ENCODE measurements at regions not wholly inside any gene's neighbourhood (a gene's known extent, or its start where the extent isn't known, plus 50 kb on each side); places are given as distances from the start of the nearest gene placed in this dataset.

- peak; percentile 27 for ATAC-seq (ENCODE audit: insufficient read depth, low FRiP score)
- WGBS, 2 donors = 39 to 41% methylated on average over 9 of the region's 9 CpGs
Observed at GRCh38 chr5:54785729-54786591, 199.4 kb downstream of the ESM1 start.

GRCh38 chr5:54778783-54779182, 206.6 kb downstream of the ESM1 start:
- TF ChIP-seq CTCF (IDR thresholded peaks at IDR 0.05; ENCODE audit: control extremely low read depth, extremely low read depth) = no peak
- H3K36me3 ChIP-seq (ENCODE audit: control insufficient read depth in 4 of 4, insufficient read depth in 4 of 4, low read length in 4 of 4) = no peaks in the 10 kb centered on the region
- H3K27me3 ChIP-seq (ENCODE audit: control insufficient read depth in 3 of 3, insufficient read depth in 3 of 3, low read length in 2 of 3) = no peaks in the 10 kb centered on the region
- ATAC-seq (ENCODE audit: insufficient read depth, low FRiP score) (no peak), DNase-seq (no peak)
- H3K9ac ChIP-seq (ENCODE audit: insufficient read depth in 1 of 2, low read length in 2 of 2) = no peak overlapping the region
- peaks cover 0 to 3% (median 0%) of the 10 kb centered on the region in 5 donors for H3K4me1 ChIP-seq (ENCODE audit: control insufficient read depth in 5 of 5, insufficient read depth in 5 of 5, low read length in 5 of 5)
- WGBS, 2 donors = 94 to 96% methylated on average over 2 of the region's 2 CpGs
- no peak overlapping the region for H3K4me3 ChIP-seq
- no peaks in the 10 kb centered on the region for H3K9me3 ChIP-seq (ENCODE audit: control insufficient read depth in 4 of 4, insufficient read depth in 3 of 4, low read length in 3 of 4)
- H3K27ac ChIP-seq (ENCODE audit: low read depth in 1 of 2, low read length in 1 of 2) = no peak overlapping the region

More at GRCh38 chr5:54785729-54786591, 199.4 kb downstream of the ESM1 start:
- TF ChIP-seq CTCF (IDR thresholded peaks at IDR 0.05; ENCODE audit: control extremely low read depth, extremely low read depth) = no peak
- H3K36me3 ChIP-seq (ENCODE audit: control insufficient read depth in 4 of 4, insufficient read depth in 4 of 4, low read length in 4 of 4) = no peaks in the 10 kb centered on the region
- H3K9ac ChIP-seq (ENCODE audit: insufficient read depth in 1 of 2, low read length in 2 of 2) = no peak overlapping the region
- H3K4me1 ChIP-seq (ENCODE audit: control insufficient read depth in 5 of 5, insufficient read depth in 5 of 5, low read length in 5 of 5) = peaks cover 0 to 11% (median 0%) of the 10 kb centered on the region in 5 donors
- no peaks in the 10 kb centered on the region for H3K27me3 ChIP-seq (ENCODE audit: control insufficient read depth in 3 of 3, insufficient read depth in 3 of 3, low read length in 2 of 3)
- peak overlapping the region in 1 of 2 donors; percentile 15 for H3K27ac ChIP-seq (ENCODE audit: low read depth in 1 of 2, low read length in 1 of 2)
- DNase-seq = peak; percentile 75 to 79 (median 77)
- no peaks in the 10 kb centered on the region for H3K9me3 ChIP-seq (ENCODE audit: control insufficient read depth in 4 of 4, insufficient read depth in 3 of 4, low read length in 3 of 4)
- no peak overlapping the region for H3K4me3 ChIP-seq

GRCh38 chr5:54775645-54776044, 209.7 kb downstream of the ESM1 start:
- Histone ChIP-seq H3K36me3 (ENCODE audit: control insufficient read depth in 4 of 4, insufficient read depth in 4 of 4, low read length in 4 of 4) (no peaks in the 10 kb centered on the region), H3K27ac (ENCODE audit: low read depth in 1 of 2, low read length in 1 of 2) (no peak overlapping the region), H3K4me1 (ENCODE audit: control insufficient read depth in 5 of 5, insufficient read depth in 5 of 5, low read length in 5 of 5) (peaks cover 0 to 12% (median 0%) of the 10 kb centered on the region in 5 donors), H3K4me3 (no peak overlapping the region), H3K9me3 (ENCODE audit: control insufficient read depth in 4 of 4, insufficient read depth in 3 of 4, low read length in 3 of 4) (no peaks in the 10 kb centered on the region), H3K9ac (ENCODE audit: insufficient read depth in 1 of 2, low read length in 2 of 2) (no peak overlapping the region), H3K27me3 (ENCODE audit: control insufficient read depth in 3 of 3, insufficient read depth in 3 of 3, low read length in 2 of 3) (no peaks in the 10 kb centered on the region)
- ATAC-seq (ENCODE audit: insufficient read depth, low FRiP score) (no peak), DNase-seq (no peak)
- TF ChIP-seq CTCF (IDR thresholded peaks at IDR 0.05; ENCODE audit: control extremely low read depth, extremely low read depth) = no peak

Measured in lung (tissue), 11 donors.